Esophagus muscularis mucosa (tissue), 4 donors: ENCODE measurements at regions not wholly inside any gene's neighbourhood (a gene's known extent, or its start where the extent isn't known, plus 50 kb on each side); places are given as distances from the start of the nearest gene placed in this dataset.

Experiments
- DNase-seq: peaks from one replicate; pipeline ENCODE4 v3.0.0-alpha.2; 2017; ENCODE audit errors: extremely low spot score
- H3K27ac ChIP-seq, 4 donors: fragments of 200-600 bp; sonication (generic); replicated peaks in 1 of 4; 1 replicate in 3 of 4; 2 replicates in 1 of 4; pipeline ENCODE4 v1.5.1; 2016 to 2019; ENCODE audit warnings: mild to moderate bottlenecking in 1 of 4
- H3K27me3 ChIP-seq, 4 donors: fragments of 200-600 bp; sonication (generic); one replicate each; pipeline versions ENCODE4 v1.5.1 to v1.6.0; 2016 to 2019
- H3K36me3 ChIP-seq, 4 donors: fragments of 200-600 bp; sonication (generic); one replicate each; pipeline ENCODE4 v1.5.1; 2016 to 2019
- H3K4me1 ChIP-seq, 4 donors: fragments of 200-600 bp; sonication (generic); one replicate each; pipeline ENCODE4 v1.5.1; 2016 to 2019
- H3K4me3 ChIP-seq, 4 donors: fragments of 200-600 bp; sonication (generic); 1 replicate in 2 of 4; 2 replicates in 2 of 4; pipeline ENCODE4 v1.5.1; 2016 to 2019; ENCODE audit warnings: mild to moderate bottlenecking in 4 of 4, moderate library complexity in 1 of 4
- H3K9me3 ChIP-seq, 4 donors: fragments of 200-600 bp; sonication (generic); 1 replicate in 3 of 4; 2 replicates in 1 of 4; pipeline ENCODE4 v1.5.1; 2016 to 2019
- EP300 ChIP-seq: sonication (generic); formaldehyde crosslinking; IDR thresholded peaks from one replicate; pipeline ENCODE4 v1.6.1; 2017; ENCODE audit warnings: antibody characterized with exemption
- POLR2A ChIP-seq: fragments of 450-650 bp; IDR thresholded peaks from one replicate; pipeline ENCODE4 v1.6.1; 2017; ENCODE audit warnings: antibody characterized with exemption, moderate library complexity, mild to moderate bottlenecking, low read depth
- POLR2AphosphoS5 ChIP-seq, 2 donors: sonication (generic); formaldehyde crosslinking; IDR thresholded peaks; one replicate each; pipeline ENCODE4 v1.6.1; 2017; ENCODE audit warnings: antibody characterized with exemption in 2 of 2
- WGBS: methylation state at CpG from one replicate; pipeline ENCODE4 v1.1.5; 2018; 5-methylcytosine and 5-hydroxymethylcytosine counted together
- intact Hi-C: fragments of 100-400 bp; cut with DNase I; formaldehyde crosslinking; loops from one replicate; pipeline ENCODE4 v1.15.1; 2023
- TF ChIP-seq, protein P1 (sequence below), 3 experiments: fragments of 200-600 bp in 2 of 3; fragments of 450-650 bp in 1 of 3; sonication (generic) in 2 of 3; IDR thresholded peaks; one replicate each; pipeline ENCODE4 v1.5.1; 2017 to 2019; ENCODE audit warnings: antibody characterized with exemption in 3 of 3, mild to moderate bottlenecking in 2 of 3, moderate library complexity in 1 of 3

DNA sequence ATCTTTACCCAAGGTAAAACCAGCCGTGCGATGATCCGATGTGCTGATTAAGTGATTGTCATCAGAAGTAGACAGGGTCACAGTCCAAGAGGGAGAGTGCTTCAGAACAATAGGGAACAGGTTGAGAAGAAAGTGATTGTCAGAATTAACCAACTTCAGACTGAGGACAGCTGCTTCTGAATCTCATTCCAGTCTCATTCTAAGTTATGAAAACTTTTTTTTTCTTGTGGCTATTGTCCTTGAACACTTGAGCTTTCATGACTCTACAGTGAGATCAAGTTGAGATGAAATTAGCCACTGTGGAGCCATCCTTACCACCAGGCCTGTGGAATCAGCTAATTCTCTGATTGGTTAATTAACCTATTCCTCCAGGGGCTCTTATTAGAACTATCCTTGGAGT is 159.9 kb upstream of the WWC1 start:
- H3K27me3 ChIP-seq = no peaks in the 10 kb centered on the region
- 93% methylated on average over 3 of the region's 3 CpGs for WGBS
- H3K4me3 ChIP-seq = no peak overlapping the region
- TF ChIP-seq, protein P1, sequence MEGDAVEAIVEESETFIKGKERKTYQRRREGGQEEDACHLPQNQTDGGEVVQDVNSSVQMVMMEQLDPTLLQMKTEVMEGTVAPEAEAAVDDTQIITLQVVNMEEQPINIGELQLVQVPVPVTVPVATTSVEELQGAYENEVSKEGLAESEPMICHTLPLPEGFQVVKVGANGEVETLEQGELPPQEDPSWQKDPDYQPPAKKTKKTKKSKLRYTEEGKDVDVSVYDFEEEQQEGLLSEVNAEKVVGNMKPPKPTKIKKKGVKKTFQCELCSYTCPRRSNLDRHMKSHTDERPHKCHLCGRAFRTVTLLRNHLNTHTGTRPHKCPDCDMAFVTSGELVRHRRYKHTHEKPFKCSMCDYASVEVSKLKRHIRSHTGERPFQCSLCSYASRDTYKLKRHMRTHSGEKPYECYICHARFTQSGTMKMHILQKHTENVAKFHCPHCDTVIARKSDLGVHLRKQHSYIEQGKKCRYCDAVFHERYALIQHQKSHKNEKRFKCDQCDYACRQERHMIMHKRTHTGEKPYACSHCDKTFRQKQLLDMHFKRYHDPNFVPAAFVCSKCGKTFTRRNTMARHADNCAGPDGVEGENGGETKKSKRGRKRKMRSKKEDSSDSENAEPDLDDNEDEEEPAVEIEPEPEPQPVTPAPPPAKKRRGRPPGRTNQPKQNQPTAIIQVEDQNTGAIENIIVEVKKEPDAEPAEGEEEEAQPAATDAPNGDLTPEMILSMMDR (IDR thresholded peaks at IDR 0.05) = no peak
- no peak for TF ChIP-seq POLR2A
- TF ChIP-seq POLR2AphosphoS5 (IDR thresholded peaks at IDR 0.05) = no peak
- no peak for TF ChIP-seq EP300
- intact Hi-C loops = no loop called here
- DNase-seq = no peak
- H3K4me1 ChIP-seq = peaks cover 0 to 11% (median 6%) of the 10 kb centered on the region in 4 donors
- no peaks in the 10 kb centered on the region for H3K9me3 ChIP-seq
- no peaks in the 10 kb centered on the region for H3K36me3 ChIP-seq
- no peak overlapping the region for H3K27ac ChIP-seq

DNA sequence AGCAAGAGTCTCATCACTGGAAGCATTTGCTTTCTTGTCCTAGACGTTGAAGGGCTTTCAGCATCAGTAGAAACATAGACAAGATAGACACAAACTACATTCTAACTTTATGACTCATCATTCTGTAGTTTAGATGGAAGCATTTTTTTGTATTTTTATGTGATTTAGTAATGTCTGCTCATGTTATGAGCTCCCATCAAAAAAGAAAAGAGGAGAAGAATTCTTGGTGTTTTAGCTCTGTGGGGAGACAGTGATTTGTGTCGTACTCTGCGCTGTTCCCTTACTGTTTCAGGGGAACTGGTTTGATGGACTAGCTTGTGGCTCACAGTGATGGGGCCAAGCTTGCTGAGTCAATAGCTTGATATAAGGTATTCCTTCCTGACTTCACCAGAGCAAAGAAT is 159.2 kb upstream of the WWC1 start:
- 79% methylated on average over 3 of the region's 3 CpGs for WGBS
- TF ChIP-seq POLR2A = no peak
- no peak for TF ChIP-seq EP300
- TF ChIP-seq POLR2AphosphoS5 (IDR thresholded peaks at IDR 0.05) = no peak
- TF ChIP-seq, protein P1 (IDR thresholded peaks at IDR 0.05) = no peak
- peaks cover 0 to 11% (median 6%) of the 10 kb centered on the region in 4 donors for H3K4me1 ChIP-seq
- H3K27ac ChIP-seq = no peak overlapping the region
- H3K9me3 ChIP-seq = no peaks in the 10 kb centered on the region
- no peak for DNase-seq
- no peaks in the 10 kb centered on the region for H3K36me3 ChIP-seq
- intact Hi-C loops = no loop called here
- no peaks in the 10 kb centered on the region for H3K27me3 ChIP-seq
- H3K4me3 ChIP-seq = no peak overlapping the region

DNA sequence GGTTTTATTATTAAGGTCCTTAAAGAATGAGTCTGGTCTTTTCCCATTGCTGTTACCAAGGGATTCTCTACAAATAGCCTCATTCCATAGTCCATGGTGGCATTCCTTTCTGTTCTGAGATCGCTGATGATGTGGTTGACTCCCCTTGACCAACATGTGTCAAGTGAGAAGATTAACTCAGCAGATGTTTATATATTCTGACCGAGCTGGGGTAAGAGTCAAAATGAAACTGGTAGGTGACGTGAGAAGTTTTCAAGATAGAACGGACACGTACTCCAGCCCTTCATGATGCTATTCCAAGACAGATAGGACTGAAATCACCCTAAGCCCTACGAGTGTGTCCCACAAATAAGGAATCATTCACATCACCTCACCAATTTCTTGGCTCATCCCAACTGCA is 155.5 kb upstream of the WWC1 start:
- no peaks in the 10 kb centered on the region for H3K27me3 ChIP-seq
- TF ChIP-seq POLR2A (no peak), POLR2AphosphoS5 (IDR thresholded peaks at IDR 0.05) (no peak), EP300 (no peak)
- TF ChIP-seq, protein P1 (IDR thresholded peaks at IDR 0.05) = no peak
- no peaks in the 10 kb centered on the region for H3K36me3 ChIP-seq
- 76% methylated on average over 6 of the region's 6 CpGs for WGBS
- no peak overlapping the region for H3K4me3 ChIP-seq
- no peak for DNase-seq
- no peaks in the 10 kb centered on the region for H3K9me3 ChIP-seq
- intact Hi-C loops = no loop called here
- H3K4me1 ChIP-seq = no peaks in the 10 kb centered on the region
- H3K27ac ChIP-seq = no peak overlapping the region

DNA sequence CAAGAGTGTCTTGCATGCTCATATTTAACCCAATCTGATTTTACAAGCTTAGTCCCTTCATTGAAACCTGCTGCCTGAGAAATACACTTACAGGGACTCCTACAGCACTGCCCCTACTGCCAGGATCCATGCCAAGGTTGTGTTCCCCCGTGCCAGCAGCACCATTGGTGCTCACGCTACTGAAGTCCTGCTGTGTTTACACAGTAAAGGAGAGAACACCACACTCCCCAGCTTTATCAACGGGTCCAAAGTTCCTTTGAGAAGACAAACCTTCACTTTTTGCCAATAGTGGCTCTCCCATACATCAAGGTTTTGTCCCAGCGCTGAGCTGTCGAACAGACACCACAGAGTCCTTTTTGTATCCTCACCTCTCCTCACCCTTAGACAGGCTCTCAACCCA is 155.1 kb upstream of the WWC1 start:
- TF ChIP-seq EP300 = no peak
- TF ChIP-seq POLR2A = no peak
- no peak for TF ChIP-seq POLR2AphosphoS5 (IDR thresholded peaks at IDR 0.05)
- no peaks in the 10 kb centered on the region for H3K27me3 ChIP-seq
- H3K4me3 ChIP-seq = no peak overlapping the region
- WGBS = 87% methylated on average over 5 of the region's 5 CpGs
- intact Hi-C loops = no loop called here
- no peaks in the 10 kb centered on the region for H3K4me1 ChIP-seq
- no peaks in the 10 kb centered on the region for H3K36me3 ChIP-seq
- no peak overlapping the region for H3K27ac ChIP-seq
- H3K9me3 ChIP-seq = no peaks in the 10 kb centered on the region
- DNase-seq = no peak

DNA sequence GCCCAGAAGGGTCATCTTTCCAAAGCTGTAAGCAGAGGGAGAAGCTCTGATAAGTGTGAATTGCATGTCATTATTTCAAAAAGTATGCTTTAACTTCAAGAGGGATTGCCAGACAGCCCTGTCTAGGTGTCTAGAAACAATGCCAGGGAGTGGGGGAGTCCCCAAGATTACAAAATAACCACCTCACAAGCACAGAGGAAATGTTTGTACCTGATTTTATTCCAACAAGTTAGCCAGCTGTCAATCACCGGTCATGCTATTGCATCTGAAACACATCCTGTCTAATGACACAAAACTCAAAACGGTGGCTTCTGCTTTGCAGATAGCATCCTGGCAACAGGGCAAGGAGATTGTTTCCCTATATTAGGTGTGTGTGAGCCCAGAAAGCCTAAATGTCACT is 154.2 kb upstream of the WWC1 start:
- Histone ChIP-seq H3K9me3 (no peaks in the 10 kb centered on the region), H3K27me3 (no peaks in the 10 kb centered on the region), H3K4me1 (no peaks in the 10 kb centered on the region), H3K36me3 (no peaks in the 10 kb centered on the region), H3K4me3 (no peak overlapping the region), H3K27ac (no peak overlapping the region)
- intact Hi-C loops = no loop called here
- TF ChIP-seq, protein P1 (IDR thresholded peaks at IDR 0.05) = no peak
- no peak for DNase-seq
- WGBS = 65% methylated on average over 2 of the region's 2 CpGs
